GM19239 (cell line): ENCODE measurements at regions not wholly inside any gene's neighbourhood (a gene's known extent, or its start where the extent isn't known, plus 50 kb on each side); places are given as distances from the start of the nearest gene placed in this dataset.
"Not testable (repeated sequence)": the region's sequence is repeated elsewhere in the genome, so short reads cannot be mapped to it uniquely, and the experiment has no call there.

Source experiments
- DNase-seq: peaks from one replicate; pipeline ENCODE4 v3.0.0; 2011; ENCODE audit warnings: low spot score; ENCODE audit not compliant: insufficient read length
- FAIRE-seq: peaks from 2 replicates; lab custom pipeline; 2011; peaks lifted over from hg19 to GRCh38; lab: Jason Lieb, UNC

- FAIRE-seq (no peak), DNase-seq (no peak)
These were observed 295.8 kb downstream of the PREX1 start for GRCh38 chr20:48532028-48532427.

- FAIRE-seq = no peak
These were observed 296.3 kb downstream of the PREX1 start for GRCh38 chr20:48531505-48531904.

GRCh38 chr20:48530957-48531356, 296.8 kb downstream of the PREX1 start:
- no peak for FAIRE-seq
- no peak for DNase-seq

More at GRCh38 chr20:48531505-48531904, 296.3 kb downstream of the PREX1 start:
- no peak for DNase-seq

GRCh38 chr20:48528346-48528745, 299.5 kb downstream of the PREX1 start:
- FAIRE-seq = no peak
- DNase-seq = no peak

GRCh38 chr20:48527771-48528170, 300.0 kb downstream of the PREX1 start:
- FAIRE-seq (no peak), DNase-seq (no peak)

- FAIRE-seq (no peak), DNase-seq (no peak)
These were observed 300.9 kb downstream of the PREX1 start for GRCh38 chr20:48526936-48527335.

GRCh38 chr20:48525400-48525799, 302.4 kb downstream of the PREX1 start:
- FAIRE-seq (no peak), DNase-seq (no peak)

GRCh38 chr20:48524582-48524981, 303.2 kb downstream of the PREX1 start:
- no peak for DNase-seq

GRCh38 chr20:48523191-48523995, 304.4 kb downstream of the PREX1 start:
- DNase-seq (peak; percentile 20), FAIRE-seq (no peak)

More at GRCh38 chr20:48524582-48524981, 303.2 kb downstream of the PREX1 start:
- no peak for FAIRE-seq

GRCh38 chr20:48521121-48521520, 306.7 kb downstream of the PREX1 start:
- FAIRE-seq = no peak
- no peak for DNase-seq

- FAIRE-seq, DNase-seq: not testable (repeated sequence)
These were observed 311.6 kb downstream of the PREX1 start for GRCh38 chr20:48516196-48516595.

GRCh38 chr20:48514577-48514976, 313.2 kb downstream of the PREX1 start:
- FAIRE-seq, DNase-seq: not testable (repeated sequence)

GRCh38 chr20:48512539-48512938, 315.3 kb downstream of the PREX1 start:
- FAIRE-seq, DNase-seq: not testable (repeated sequence)

- DNase-seq, FAIRE-seq: not testable (repeated sequence)
These were observed 322.7 kb downstream of the PREX1 start for GRCh38 chr20:48505066-48505465.

- DNase-seq (no peak), FAIRE-seq (no peak)
These were observed 324.5 kb downstream of the PREX1 start for GRCh38 chr20:48503166-48503815.

- FAIRE-seq (no peak), DNase-seq (no peak)
These were observed 325.0 kb downstream of the PREX1 start for GRCh38 chr20:48502758-48503157.

- FAIRE-seq (no peak), DNase-seq (no peak)
These were observed 325.8 kb downstream of the PREX1 start for GRCh38 chr20:48502016-48502415.

GRCh38 chr20:48500900-48501299, 326.9 kb downstream of the PREX1 start:
- FAIRE-seq = not testable (repeated sequence)

GRCh38 chr20:48498939-48499338, 328.9 kb downstream of the PREX1 start:
- not testable (repeated sequence) for FAIRE-seq, DNase-seq

More at GRCh38 chr20:48500900-48501299, 326.9 kb downstream of the PREX1 start:
- not testable (repeated sequence) for DNase-seq

GRCh38 chr20:48498125-48498524, 329.7 kb downstream of the PREX1 start:
- DNase-seq, FAIRE-seq: not testable (repeated sequence)

GRCh38 chr20:48493966-48494365, 333.8 kb downstream of the PREX1 start:
- FAIRE-seq = no peak
- no peak for DNase-seq
